ENCODE measurements at regions not wholly inside any gene's neighbourhood (a gene's known extent, or its start where the extent isn't known, plus 50 kb on each side); places are given as distances from the start of the nearest gene placed in this dataset.

- TF ChIP-seq EP300 (IDR thresholded peaks at IDR 0.05) (no peak), CTCF (IDR thresholded peaks at IDR 0.05) (no peak)
Observed at GRCh38 chr11:33500861-33501479, 199.7 kb downstream of the C11orf91 start.

All from suprapubic skin (tissue), 3 donors.